Immature natural killer cell (primary cell): ENCODE measurements at regions not wholly inside any gene's neighbourhood (a gene's known extent, or its start where the extent isn't known, plus 50 kb on each side); places are given as distances from the start of the nearest gene placed in this dataset.

Experiments used
- DNase-seq, 3 donors: peaks; one replicate each; pipeline ENCODE4 v3.0.0; 2022; ENCODE audit warnings: mixed read lengths in 1 of 3
- H3K27ac Mint-ChIP-seq, 6 donors: one replicate each; pipeline ENCODE4 v1.8.0; 2020; ENCODE audit warnings: mixed read lengths in 6 of 6, mild to moderate bottlenecking in 5 of 6, inconsistent platforms in 4 of 6, moderate library complexity in 3 of 6
- H3K27me3 Mint-ChIP-seq, 3 donors: one replicate each; pipeline ENCODE4 v1.8.0; 2020 to 2021; ENCODE audit warnings: low read depth in 3 of 3, mild to moderate bottlenecking in 3 of 3, mixed read lengths in 3 of 3, moderate library complexity in 3 of 3, inconsistent platforms in 1 of 3
- H3K36me3 Mint-ChIP-seq, 3 donors: one replicate each; pipeline ENCODE4 v1.8.0; 2020; ENCODE audit warnings: mixed read lengths in 3 of 3, inconsistent platforms in 2 of 3, mild to moderate bottlenecking in 2 of 3
- H3K4me1 Mint-ChIP-seq, 2 donors: one replicate each; pipeline ENCODE4 v1.8.0; 2020; ENCODE audit warnings: inconsistent platforms in 2 of 2, mild to moderate bottlenecking in 2 of 2, mixed read lengths in 2 of 2, moderate library complexity in 1 of 2
- H3K4me3 Mint-ChIP-seq, 5 donors: one replicate each; pipeline ENCODE4 v1.8.0; 2020; ENCODE audit warnings: mild to moderate bottlenecking in 5 of 5, mixed read lengths in 5 of 5, inconsistent platforms in 3 of 5, moderate library complexity in 3 of 5
- H3K9me3 Mint-ChIP-seq, 6 donors: one replicate each; pipeline ENCODE4 v1.8.0; 2020; ENCODE audit warnings: mild to moderate bottlenecking in 6 of 6, mixed read lengths in 6 of 6, inconsistent platforms in 4 of 6, moderate library complexity in 3 of 6

DNA sequence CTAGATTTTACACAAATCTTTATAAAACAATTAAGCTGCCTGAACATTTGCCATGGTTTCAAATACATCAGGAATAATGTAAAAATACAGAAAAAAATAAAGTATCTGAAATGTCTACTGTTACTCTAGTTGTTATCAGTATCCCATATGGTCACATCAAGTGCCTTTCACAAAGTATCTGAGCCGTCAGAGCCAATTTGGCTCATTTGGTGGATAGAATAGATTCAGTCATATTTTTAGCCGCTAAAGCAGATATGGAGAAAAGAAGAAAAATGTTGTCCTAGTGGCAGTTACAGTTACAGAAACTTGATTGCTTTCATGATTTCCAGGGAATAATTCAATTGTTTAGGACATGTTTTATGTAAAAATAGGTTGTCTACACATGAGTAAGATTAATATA is 641.1 kb downstream of the RAPGEF2 start:
- DNase-seq: no peak
- Mint-ChIP-seq H3K27ac (no peak overlapping the region), H3K4me3 (no peak overlapping the region), H3K36me3 (no peaks in the 10 kb centered on the region), H3K4me1 (no peaks in the 10 kb centered on the region), H3K27me3 (peaks cover 0 to 2% (median 0%) of the 10 kb centered on the region in 3 donors), H3K9me3 (peaks cover 5 to 40% (median 22%) of the 10 kb centered on the region in 6 donors)

DNA sequence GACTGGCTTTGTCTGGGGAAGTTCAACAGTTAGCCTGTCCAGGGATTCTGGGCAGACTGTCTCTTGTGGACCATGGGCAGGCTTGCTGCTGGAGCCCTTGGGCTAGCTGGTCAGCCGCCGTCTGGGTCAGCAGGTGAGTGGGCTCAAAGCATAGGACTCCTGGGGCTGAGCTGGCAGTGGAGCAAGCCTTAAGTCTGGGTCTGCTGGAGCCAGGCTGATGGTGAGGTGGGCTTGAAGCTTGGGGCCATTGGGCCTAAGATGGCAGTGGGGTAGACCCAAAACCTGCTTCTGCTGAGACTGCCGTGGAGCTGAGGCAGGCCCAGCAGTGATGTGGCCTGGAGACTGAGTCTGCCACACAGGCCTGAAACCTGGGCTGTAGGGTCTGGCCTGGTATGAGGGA is 645.1 kb downstream of the RAPGEF2 start:
- no peaks in the 10 kb centered on the region for H3K4me1 Mint-ChIP-seq
- no peaks in the 10 kb centered on the region for H3K36me3 Mint-ChIP-seq
- H3K4me3 Mint-ChIP-seq: no peak overlapping the region
- DNase-seq: no peak
- H3K9me3 Mint-ChIP-seq: peaks cover 2 to 32% (median 11%) of the 10 kb centered on the region in 6 donors
- peaks cover 0 to 2% (median 0%) of the 10 kb centered on the region in 3 donors for H3K27me3 Mint-ChIP-seq
- H3K27ac Mint-ChIP-seq: no peak overlapping the region

DNA sequence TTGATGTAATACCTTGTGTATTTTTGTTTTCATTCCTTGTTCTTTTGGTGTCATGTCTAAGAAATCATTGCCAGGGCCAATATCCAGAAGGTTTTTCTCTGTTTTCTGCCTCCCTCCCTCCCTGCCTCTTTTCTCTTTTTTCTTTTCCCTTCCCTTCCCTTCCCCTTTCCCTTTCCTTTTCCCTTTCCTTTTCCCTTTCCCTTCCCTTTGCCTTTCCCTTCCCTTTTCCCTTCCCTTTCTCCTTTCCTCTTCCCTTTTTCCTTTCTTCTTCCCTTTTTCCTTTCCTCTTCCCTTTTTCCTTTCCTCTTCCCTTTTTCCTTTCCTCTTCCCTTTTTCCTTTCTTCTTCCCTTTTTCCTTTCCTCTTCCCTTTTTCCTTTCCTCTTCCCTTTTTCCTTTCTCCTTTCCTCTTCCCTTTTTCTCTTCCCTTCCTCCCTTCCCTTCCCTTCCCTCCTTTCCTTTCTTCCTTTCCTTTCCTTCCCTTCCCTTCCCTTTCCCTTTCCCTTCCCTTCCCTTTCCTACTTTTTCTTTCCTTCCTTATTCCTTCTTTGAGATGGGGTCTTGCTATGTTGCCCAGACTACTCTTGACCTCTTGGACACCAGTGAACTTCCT is 646.1 kb downstream of the RAPGEF2 start:
- Mint-ChIP-seq H3K27ac (no peak overlapping the region), H3K27me3 (peaks cover 0 to 2% (median 0%) of the 10 kb centered on the region in 3 donors), H3K4me1 (no peaks in the 10 kb centered on the region), H3K4me3 (no peak overlapping the region), H3K9me3 (peaks cover 4 to 33% (median 12%) of the 10 kb centered on the region in 6 donors), H3K36me3 (no peaks in the 10 kb centered on the region)
- no peak for DNase-seq

DNA sequence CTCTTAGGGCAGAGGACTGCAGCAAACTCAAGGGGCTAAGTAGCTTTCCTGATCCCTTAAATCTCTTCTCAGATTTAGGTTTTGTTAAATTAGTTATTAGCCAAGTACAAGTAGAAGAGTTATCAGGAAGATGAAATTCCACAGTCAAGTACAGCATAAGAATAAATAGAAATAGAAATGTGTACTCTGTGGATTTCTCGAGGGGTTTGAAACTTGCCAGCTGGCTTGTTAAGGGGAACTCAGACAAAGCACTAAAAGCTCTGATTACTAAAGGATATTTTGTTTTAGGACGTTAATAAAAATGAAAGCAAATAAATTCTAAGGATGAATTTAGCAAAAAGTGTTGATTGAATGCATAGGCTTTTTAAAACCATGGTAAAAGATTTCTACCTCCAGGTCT is 654.6 kb downstream of the RAPGEF2 start:
- DNase-seq: no peak
- H3K4me3 Mint-ChIP-seq: no peak overlapping the region
- H3K9me3 Mint-ChIP-seq: peaks cover 6 to 31% (median 17%) of the 10 kb centered on the region in 6 donors
- no peak overlapping the region for H3K27ac Mint-ChIP-seq
- no peaks in the 10 kb centered on the region for H3K4me1 Mint-ChIP-seq
- H3K27me3 Mint-ChIP-seq: no peaks in the 10 kb centered on the region
- H3K36me3 Mint-ChIP-seq: peaks cover 0 to 5% (median 0%) of the 10 kb centered on the region in 3 donors

DNA sequence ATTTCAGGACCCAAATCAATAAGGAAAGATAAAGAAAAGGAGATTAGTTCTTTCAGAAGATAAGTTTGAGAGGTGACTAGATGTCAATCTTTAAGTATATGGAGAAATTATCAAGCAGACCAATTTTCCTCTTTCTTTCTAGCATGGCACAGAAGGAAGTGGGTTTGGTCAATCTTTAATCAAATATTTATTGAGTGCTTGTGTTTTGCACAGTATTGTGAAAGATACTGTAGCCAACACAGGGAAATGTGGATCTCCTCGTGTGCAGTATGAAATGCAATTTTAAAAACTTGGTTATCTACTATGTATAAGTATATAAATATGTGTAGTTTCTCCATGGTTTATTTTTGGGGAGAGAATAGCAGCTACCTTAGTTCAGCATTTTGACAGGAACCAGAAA is 655.2 kb downstream of the RAPGEF2 start:
- DNase-seq: no peak
- H3K27me3 Mint-ChIP-seq: no peaks in the 10 kb centered on the region
- H3K36me3 Mint-ChIP-seq: peaks cover 0 to 5% (median 0%) of the 10 kb centered on the region in 3 donors
- no peaks in the 10 kb centered on the region for H3K4me1 Mint-ChIP-seq
- no peak overlapping the region for H3K4me3 Mint-ChIP-seq
- peaks cover 7 to 31% (median 17%) of the 10 kb centered on the region in 6 donors for H3K9me3 Mint-ChIP-seq
- H3K27ac Mint-ChIP-seq: no peak overlapping the region

DNA sequence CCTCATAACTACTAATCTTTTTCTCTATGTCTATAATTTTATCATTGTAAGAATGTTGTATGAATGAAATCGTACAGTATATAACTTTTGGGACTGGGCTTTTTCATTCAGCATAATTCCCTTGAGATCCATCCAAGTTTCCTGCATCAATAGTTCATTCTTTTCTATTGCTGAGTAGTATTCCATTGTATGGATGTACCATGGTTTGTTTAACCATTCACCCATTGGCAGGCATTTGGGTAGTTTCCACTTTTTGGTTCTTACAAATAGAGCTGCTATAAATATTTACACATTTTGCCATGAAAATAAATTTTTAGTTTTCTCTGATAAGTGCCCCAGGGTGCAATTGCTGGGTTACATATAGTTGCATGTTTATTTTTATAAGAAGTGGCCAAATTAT is 659.8 kb downstream of the RAPGEF2 start:
- Mint-ChIP-seq H3K27me3 (no peaks in the 10 kb centered on the region), H3K27ac (no peak overlapping the region), H3K4me3 (no peak overlapping the region), H3K9me3 (peaks cover 4 to 9% (median 7%) of the 10 kb centered on the region in 6 donors), H3K4me1 (no peaks in the 10 kb centered on the region), H3K36me3 (no peaks in the 10 kb centered on the region)
- no peak for DNase-seq

DNA sequence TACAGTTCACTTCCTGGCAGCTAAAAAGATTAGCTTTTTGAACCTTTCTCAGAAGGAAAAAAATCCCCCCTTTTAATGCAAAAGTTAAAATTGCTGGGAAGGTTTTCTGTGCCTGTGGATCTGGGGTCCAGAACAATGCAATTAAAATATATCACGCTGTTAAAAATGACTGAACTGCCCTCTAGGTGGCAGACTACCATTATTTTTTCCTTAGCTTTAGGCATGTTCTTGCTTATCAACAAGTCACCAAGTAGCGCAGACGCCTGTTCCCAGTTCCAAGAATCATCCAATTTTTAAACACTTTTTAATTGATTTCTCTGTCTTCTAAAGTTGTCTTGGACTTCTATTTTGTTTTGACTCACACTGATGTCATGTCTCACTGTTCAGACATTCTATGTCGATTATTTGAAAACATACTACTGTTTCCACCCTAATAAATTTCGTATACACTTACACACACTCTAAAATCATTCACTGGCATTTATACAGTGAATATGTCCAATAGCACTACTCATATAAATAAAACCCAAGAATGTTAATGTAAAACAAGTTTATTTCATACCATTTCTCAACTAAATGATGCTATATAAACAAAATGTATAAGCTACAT is 661.6 kb downstream of the RAPGEF2 start:
- DNase-seq: no peak
- peaks cover 3 to 11% (median 6%) of the 10 kb centered on the region in 6 donors for H3K9me3 Mint-ChIP-seq
- H3K4me1 Mint-ChIP-seq: no peaks in the 10 kb centered on the region
- H3K36me3 Mint-ChIP-seq: no peaks in the 10 kb centered on the region
- H3K27me3 Mint-ChIP-seq: no peaks in the 10 kb centered on the region
- no peak overlapping the region for H3K4me3 Mint-ChIP-seq
- H3K27ac Mint-ChIP-seq: no peak overlapping the region

DNA sequence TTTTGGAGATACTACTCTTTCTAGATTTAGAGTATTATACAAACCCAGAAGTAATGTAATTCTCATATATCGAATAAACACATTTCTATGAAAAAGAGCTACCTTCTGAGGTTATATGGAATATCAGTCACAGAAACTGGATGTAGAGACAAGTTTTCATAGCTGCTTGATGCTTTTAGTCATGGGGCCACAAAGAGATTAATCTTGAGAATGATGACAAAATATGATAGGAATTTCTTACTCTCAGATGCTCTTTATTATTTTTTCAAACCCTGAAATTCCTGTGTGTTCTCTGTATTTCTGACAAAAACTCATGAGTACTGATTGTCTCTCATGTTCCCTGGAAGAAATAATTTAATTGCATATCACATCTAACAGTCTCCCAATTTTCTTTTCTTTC is 662.5 kb downstream of the RAPGEF2 start:
- Mint-ChIP-seq H3K36me3 (no peaks in the 10 kb centered on the region), H3K9me3 (peaks cover under 1 to 10% (median 5%) of the 10 kb centered on the region in 6 donors), H3K27ac (no peak overlapping the region), H3K4me1 (no peaks in the 10 kb centered on the region), H3K4me3 (no peak overlapping the region), H3K27me3 (no peaks in the 10 kb centered on the region)
- DNase-seq: no peak

DNA sequence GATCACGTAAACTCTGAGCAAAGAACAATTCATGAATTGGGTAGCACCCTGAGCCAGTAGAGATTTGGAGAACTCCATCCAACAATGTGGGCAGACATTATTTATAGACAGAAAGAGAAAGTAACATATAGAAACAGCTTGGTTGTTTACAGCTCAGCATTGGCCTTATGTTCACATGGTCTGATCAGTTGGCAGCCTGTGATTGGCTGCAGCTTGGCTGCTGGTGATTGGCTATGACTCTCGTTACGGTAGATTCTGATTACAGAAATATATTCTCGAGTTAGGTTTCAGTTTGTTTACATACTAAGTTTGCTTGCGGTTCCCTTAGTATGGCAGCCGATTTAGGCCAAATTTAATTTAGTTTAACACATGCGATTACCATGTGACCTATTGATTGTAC is 663.4 kb downstream of the RAPGEF2 start:
- no peaks in the 10 kb centered on the region for H3K27me3 Mint-ChIP-seq
- H3K4me1 Mint-ChIP-seq: no peaks in the 10 kb centered on the region

DNA sequence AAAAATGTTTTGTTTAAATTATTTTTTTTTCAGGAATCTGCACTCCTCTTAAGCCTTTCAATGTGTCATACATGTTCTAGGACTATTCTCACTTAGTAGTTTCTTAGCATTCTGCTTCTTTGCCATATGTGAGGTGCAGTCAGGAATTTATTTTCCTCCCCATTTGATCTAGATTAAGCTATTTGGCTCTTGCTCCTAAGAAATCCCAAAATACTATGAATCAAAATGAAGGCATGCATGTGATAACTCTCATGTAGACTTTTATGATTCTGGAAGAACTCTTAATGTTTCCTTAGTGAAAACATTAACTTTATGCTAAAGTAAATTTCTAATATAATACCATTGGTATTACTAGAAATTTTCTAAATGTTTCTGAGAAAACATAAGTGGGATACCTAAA is 664.5 kb downstream of the RAPGEF2 start:
- no peak overlapping the region for H3K4me3 Mint-ChIP-seq

More for the DNA sequence above, 663.4 kb downstream of the RAPGEF2 start:
- no peaks in the 10 kb centered on the region for H3K36me3 Mint-ChIP-seq
- DNase-seq: no peak
- H3K27ac Mint-ChIP-seq: no peak overlapping the region
- H3K4me3 Mint-ChIP-seq: no peak overlapping the region
- H3K9me3 Mint-ChIP-seq: peaks cover 0 to 9% (median 6%) of the 10 kb centered on the region in 6 donors

DNA sequence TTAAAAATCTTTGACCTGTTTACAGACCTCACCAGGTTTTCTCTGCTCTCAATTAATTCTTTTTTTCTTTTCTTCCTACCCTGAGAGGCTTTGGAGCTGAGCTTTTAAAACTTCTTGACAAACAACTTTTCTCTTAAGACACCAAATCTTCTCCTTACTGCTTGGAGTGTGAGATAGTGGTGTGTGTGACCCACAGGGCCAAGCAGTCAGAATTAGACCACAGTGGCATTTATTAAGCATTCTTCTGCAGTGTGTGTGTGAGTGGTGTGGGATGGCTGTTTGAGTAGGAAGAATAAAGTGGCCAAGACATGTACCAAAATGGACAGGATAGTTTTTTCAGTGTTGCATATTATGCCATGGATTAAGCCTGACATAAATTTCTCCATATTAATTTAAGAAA is 665.1 kb downstream of the RAPGEF2 start:
- Mint-ChIP-seq H3K9me3 (peaks cover 3 to 13% (median 8%) of the 10 kb centered on the region in 6 donors), H3K36me3 (no peaks in the 10 kb centered on the region), H3K27ac (no peak overlapping the region), H3K27me3 (no peaks in the 10 kb centered on the region), H3K4me3 (no peak overlapping the region), H3K4me1 (no peaks in the 10 kb centered on the region)
- no peak for DNase-seq

More for the DNA sequence above, 664.5 kb downstream of the RAPGEF2 start:
- DNase-seq: no peak
- Mint-ChIP-seq H3K4me1 (no peaks in the 10 kb centered on the region), H3K27ac (no peak overlapping the region), H3K36me3 (no peaks in the 10 kb centered on the region), H3K9me3 (peaks cover 4 to 9% (median 6%) of the 10 kb centered on the region in 6 donors), H3K27me3 (no peaks in the 10 kb centered on the region)

DNA sequence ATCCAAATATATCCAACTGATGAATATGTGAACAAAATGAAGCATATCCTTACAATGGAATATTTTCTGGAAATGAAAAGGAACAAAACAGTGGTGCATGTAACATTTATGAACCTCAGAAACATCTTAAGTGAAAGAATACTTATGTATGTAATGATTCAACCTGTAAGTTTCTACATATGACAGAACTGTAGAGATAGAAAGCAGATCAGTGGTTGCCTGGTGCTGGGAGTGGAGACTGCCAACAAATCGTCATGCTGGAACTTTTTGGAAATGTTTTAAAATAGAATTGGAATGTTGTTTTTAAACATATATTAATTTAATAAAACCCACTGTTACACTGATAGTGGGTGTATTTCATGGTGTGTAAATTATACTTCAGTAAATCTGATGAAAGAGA is 667.5 kb downstream of the RAPGEF2 start:
- no peak overlapping the region for H3K4me3 Mint-ChIP-seq
- H3K27ac Mint-ChIP-seq: no peak overlapping the region
- H3K9me3 Mint-ChIP-seq: peaks cover 3 to 24% (median 10%) of the 10 kb centered on the region in 6 donors
- H3K4me1 Mint-ChIP-seq: no peaks in the 10 kb centered on the region
- no peak for DNase-seq
- peaks cover 0 to 2% (median 0%) of the 10 kb centered on the region in 3 donors for H3K27me3 Mint-ChIP-seq
- no peaks in the 10 kb centered on the region for H3K36me3 Mint-ChIP-seq

DNA sequence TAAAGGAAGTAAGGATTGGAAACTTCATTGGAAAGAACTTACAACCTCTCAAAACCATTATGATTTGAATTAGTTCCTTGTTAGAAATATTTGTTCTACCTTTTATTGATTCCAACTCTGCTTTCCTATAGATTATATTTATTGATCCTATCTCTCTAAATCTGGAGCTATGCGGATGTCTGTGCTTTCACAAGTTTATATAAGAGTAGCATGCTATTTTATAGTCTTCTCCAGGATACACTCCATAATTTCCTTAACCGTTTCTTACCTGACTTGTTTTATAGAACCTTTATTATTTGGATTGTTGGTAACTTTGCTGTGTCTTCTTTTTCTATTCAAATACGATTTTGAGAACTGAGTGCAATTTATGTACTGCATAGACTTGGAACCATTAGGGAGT is 668.1 kb downstream of the RAPGEF2 start:
- Mint-ChIP-seq H3K9me3 (peaks cover 3 to 24% (median 9%) of the 10 kb centered on the region in 6 donors), H3K27ac (no peak overlapping the region), H3K36me3 (no peaks in the 10 kb centered on the region), H3K4me3 (no peak overlapping the region), H3K4me1 (no peaks in the 10 kb centered on the region), H3K27me3 (peaks cover 0 to 2% (median 0%) of the 10 kb centered on the region in 3 donors)
- DNase-seq: no peak

DNA sequence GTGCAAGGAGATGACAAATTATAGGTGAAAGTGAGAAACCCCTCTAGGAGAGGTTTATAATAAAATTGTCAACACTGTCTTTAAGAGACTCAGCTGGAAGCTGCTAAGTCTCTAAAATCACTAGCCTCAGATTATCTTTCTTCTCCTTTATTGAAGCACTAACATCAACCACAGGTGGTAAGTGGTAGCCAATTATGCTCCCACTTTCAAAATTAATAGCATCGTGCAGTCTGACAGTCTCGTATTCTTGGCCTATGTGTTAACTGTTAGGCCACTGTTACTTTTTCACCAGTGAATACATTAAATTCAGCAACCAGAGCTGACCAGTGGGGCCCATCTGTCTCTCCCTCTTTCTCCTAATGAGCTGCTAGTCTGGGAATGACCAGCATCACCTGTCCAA is 674.1 kb downstream of the RAPGEF2 start:
- no peak overlapping the region for H3K27ac Mint-ChIP-seq
- no peak for DNase-seq
- peaks cover 0 to 2% (median 0%) of the 10 kb centered on the region in 3 donors for H3K27me3 Mint-ChIP-seq
- no peaks in the 10 kb centered on the region for H3K36me3 Mint-ChIP-seq
- H3K4me1 Mint-ChIP-seq: no peaks in the 10 kb centered on the region
- peaks cover 0 to 29% (median 8%) of the 10 kb centered on the region in 6 donors for H3K9me3 Mint-ChIP-seq
- H3K4me3 Mint-ChIP-seq: no peak overlapping the region

DNA sequence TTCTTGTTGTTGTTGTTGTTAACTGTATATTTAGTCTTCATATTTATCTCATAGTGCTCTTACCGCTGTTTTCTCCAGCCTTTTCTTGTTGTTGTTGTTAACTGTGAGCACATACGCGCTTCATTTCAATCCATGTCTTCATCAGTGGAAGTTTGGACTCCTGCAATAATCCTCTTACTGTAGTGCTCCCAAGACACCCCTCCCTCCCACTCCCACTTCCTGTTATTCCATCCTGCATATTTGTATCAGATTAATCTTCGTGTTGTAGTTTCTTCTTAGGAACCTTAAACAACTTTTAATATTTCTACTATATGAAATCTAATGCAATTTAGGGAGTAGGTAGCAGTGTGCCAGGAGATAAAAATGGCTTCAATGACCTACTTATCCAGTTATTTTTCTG is 674.8 kb downstream of the RAPGEF2 start:
- DNase-seq: no peak
- Mint-ChIP-seq H3K4me1 (no peaks in the 10 kb centered on the region), H3K27ac (no peak overlapping the region), H3K27me3 (peaks cover 0 to 2% (median 0%) of the 10 kb centered on the region in 3 donors), H3K9me3 (peaks cover 0 to 22% (median 8%) of the 10 kb centered on the region in 6 donors), H3K36me3 (no peaks in the 10 kb centered on the region), H3K4me3 (no peak overlapping the region)
